MM.1S (cell line): ENCODE measurements at regions not wholly inside any gene's neighbourhood (a gene's known extent, or its start where the extent isn't known, plus 50 kb on each side); places are given as distances from the start of the nearest gene placed in this dataset.

ENCODE experiments used
- CTCF ChIP-seq: fragments of 300-600 bp; sonication (generic); IDR thresholded peaks from 2 replicates; pipeline ENCODE4 v1.5.1; 2016; ENCODE audit warnings: antibody characterized with exemption, low read length, mixed read lengths
- EZH2phosphoT487 ChIP-seq: fragments of 300-600 bp; sonication (generic); IDR thresholded peaks from 2 replicates; pipeline ENCODE4 v1.6.1; 2018; ENCODE audit warnings: antibody characterized with exemption, low read length

GRCh38 chr2:149735237-149735958 is 147.8 kb upstream of the MMADHC start:
- TF ChIP-seq CTCF: no peak
- TF ChIP-seq EZH2phosphoT487: no peak
